HK-2 (cell line): ENCODE measurements at regions not wholly inside any gene's neighbourhood (a gene's known extent, or its start where the extent isn't known, plus 50 kb on each side); places are given as distances from the start of the nearest gene placed in this dataset.

Experiments used
- DNase-seq: peaks from one replicate; pipeline ENCODE4 v3.0.0-alpha.2; 2018; ENCODE audit not compliant: unreplicated experiment

GRCh38 chr21:41671859-41672542 is 94.9 kb downstream of the RIPK4 start:
- no peak for DNase-seq

- no peak for DNase-seq
These were observed 95.6 kb downstream of the RIPK4 start for GRCh38 chr21:41671212-41671762.

- DNase-seq = no peak
These were observed 96.6 kb downstream of the RIPK4 start for GRCh38 chr21:41670056-41670805.

GRCh38 chr21:41669533-41669830 is 97.4 kb downstream of the RIPK4 start:
- no peak for DNase-seq

- DNase-seq = no peak
These were observed 97.9 kb downstream of the RIPK4 start for GRCh38 chr21:41668686-41669532.

GRCh38 chr21:41668051-41668541 is 98.8 kb downstream of the RIPK4 start:
- DNase-seq = no peak

GRCh38 chr21:41667136-41667535 is 99.7 kb downstream of the RIPK4 start:
- no peak for DNase-seq

- DNase-seq = no peak
These were observed 100.2 kb downstream of the RIPK4 start for GRCh38 chr21:41666641-41667081.

GRCh38 chr21:41665766-41666595 is 100.9 kb downstream of the RIPK4 start:
- DNase-seq = no peak

- DNase-seq = no peak
These were observed 101.7 kb downstream of the RIPK4 start for GRCh38 chr21:41664881-41665765.

GRCh38 chr21:41663805-41664788 is 102.8 kb downstream of the RIPK4 start:
- DNase-seq = no peak

- no peak for DNase-seq
These were observed 104.1 kb downstream of the RIPK4 start for GRCh38 chr21:41662761-41663160.

- DNase-seq = no peak
These were observed 104.7 kb downstream of the RIPK4 start for GRCh38 chr21:41662161-41662560.

- no peak for DNase-seq
These were observed 106.1 kb downstream of the RIPK4 start for GRCh38 chr21:41660748-41661147.

GRCh38 chr21:41659791-41660560 is 106.9 kb downstream of the RIPK4 start:
- no peak for DNase-seq

GRCh38 chr21:41656946-41657525 is 109.8 kb downstream of the RIPK4 start:
- no peak for DNase-seq

GRCh38 chr21:41655259-41655658 is 111.6 kb downstream of the RIPK4 start:
- DNase-seq = no peak

- DNase-seq = no peak
These were observed 112.8 kb downstream of the RIPK4 start for GRCh38 chr21:41653954-41654491.
